ENCODE measurements at regions not wholly inside any gene's neighbourhood (a gene's known extent, or its start where the extent isn't known, plus 50 kb on each side); places are given as distances from the start of the nearest gene placed in this dataset.

DNA sequence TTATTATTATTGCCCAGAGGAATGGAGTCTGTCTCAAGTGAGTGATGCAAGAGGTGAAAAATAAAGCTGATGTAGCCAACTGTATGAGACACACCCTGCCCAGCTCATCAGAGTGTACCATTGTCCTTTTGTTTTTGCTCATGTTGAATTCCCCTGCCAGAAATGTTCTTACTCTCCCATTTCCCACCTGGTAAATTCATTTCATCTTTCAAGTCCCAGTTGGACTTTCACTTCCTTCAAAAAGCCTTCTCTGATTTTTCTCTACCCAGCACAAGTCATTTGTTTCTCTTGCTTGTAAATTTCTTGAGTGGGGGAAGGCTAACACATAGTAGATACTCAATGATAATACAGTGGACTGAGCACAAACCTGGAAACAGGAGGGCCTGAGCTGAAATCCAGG lies 394.5 kb upstream of the ZNF462 start:
- FAIRE-seq: no peak
- Histone ChIP-seq H3K4me3 (no peak overlapping the region), H3K27ac (no peak overlapping the region), H3K9me3 (no peaks in the 10 kb centered on the region), H3K36me3 (no peaks in the 10 kb centered on the region), H3K4me1 (no peaks in the 10 kb centered on the region), H3K27me3 (no peaks in the 10 kb centered on the region)
- TF ChIP-seq, protein P1, sequence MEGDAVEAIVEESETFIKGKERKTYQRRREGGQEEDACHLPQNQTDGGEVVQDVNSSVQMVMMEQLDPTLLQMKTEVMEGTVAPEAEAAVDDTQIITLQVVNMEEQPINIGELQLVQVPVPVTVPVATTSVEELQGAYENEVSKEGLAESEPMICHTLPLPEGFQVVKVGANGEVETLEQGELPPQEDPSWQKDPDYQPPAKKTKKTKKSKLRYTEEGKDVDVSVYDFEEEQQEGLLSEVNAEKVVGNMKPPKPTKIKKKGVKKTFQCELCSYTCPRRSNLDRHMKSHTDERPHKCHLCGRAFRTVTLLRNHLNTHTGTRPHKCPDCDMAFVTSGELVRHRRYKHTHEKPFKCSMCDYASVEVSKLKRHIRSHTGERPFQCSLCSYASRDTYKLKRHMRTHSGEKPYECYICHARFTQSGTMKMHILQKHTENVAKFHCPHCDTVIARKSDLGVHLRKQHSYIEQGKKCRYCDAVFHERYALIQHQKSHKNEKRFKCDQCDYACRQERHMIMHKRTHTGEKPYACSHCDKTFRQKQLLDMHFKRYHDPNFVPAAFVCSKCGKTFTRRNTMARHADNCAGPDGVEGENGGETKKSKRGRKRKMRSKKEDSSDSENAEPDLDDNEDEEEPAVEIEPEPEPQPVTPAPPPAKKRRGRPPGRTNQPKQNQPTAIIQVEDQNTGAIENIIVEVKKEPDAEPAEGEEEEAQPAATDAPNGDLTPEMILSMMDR (IDR thresholded peaks at IDR 0.05): no peak
- no peak for DNase-seq
- ATAC-seq: no peak
- intact Hi-C loops (cut with DNase I): no loop called here

DNA sequence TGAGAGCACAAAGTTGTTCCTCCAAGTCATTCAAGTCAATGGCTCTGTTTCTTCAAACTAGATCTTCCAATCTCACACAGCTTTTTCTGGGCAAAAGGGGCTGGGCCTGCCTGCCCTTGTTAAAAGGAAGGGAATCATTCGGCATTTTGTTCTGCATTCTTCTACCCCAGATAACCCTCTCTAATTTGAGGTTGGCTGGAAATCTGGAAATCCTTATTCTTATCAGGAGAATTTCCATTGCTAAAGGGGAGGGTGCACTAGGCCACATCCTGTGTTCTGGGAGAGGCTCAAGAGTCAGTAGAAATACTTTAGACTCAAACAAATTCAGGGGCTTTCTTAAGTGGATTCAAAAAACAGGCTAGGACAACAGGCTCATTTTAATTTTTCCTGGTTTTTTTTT lies 384.7 kb upstream of the ZNF462 start:
- FAIRE-seq (no peak), DNase-seq (no peak), ATAC-seq (no peak)
- Histone ChIP-seq H3K27ac (no peak overlapping the region), H3K36me3 (no peaks in the 10 kb centered on the region), H3K27me3 (no peaks in the 10 kb centered on the region), H3K4me3 (no peak overlapping the region), H3K9me3 (no peaks in the 10 kb centered on the region), H3K4me1 (no peaks in the 10 kb centered on the region)
- TF ChIP-seq, protein P1 (IDR thresholded peaks at IDR 0.05): no peak
- 41 to 43% methylated on average over 1 of the region's 1 CpG for WGBS, 2 donors
- intact Hi-C loops (cut with DNase I): no loop called here

DNA sequence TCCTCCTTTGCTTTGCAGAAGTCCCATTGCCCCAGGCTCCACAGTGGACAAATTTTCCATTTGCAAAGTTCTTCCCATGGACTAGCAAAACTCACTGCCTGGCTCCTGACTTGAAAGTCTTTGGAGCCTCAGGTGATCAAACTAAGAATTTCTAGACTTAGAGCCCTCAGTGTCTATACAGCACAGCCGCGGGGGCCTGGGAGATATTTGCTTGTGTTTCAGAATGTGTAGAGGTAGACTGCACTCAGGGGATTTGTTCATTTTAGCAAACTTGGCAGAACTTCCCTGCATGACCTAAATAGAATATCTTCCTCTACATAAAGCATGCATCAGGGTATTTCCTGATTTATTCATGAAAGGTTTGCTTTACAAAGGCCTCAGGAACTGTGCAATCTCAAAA lies 384.2 kb upstream of the ZNF462 start:
- H3K27me3 ChIP-seq: no peaks in the 10 kb centered on the region
- intact Hi-C loops (cut with DNase I): no loop called here
- H3K36me3 ChIP-seq: no peaks in the 10 kb centered on the region
- TF ChIP-seq, protein P1 (IDR thresholded peaks at IDR 0.05): no peak
- no peak for ATAC-seq
- H3K4me3 ChIP-seq: no peak overlapping the region
- no peak overlapping the region for H3K27ac ChIP-seq
- H3K4me1 ChIP-seq: no peaks in the 10 kb centered on the region
- 86 to 87% methylated on average over 2 of the region's 2 CpGs for WGBS, 2 donors
- no peaks in the 10 kb centered on the region for H3K9me3 ChIP-seq
- FAIRE-seq: no peak
- DNase-seq: no peak

DNA sequence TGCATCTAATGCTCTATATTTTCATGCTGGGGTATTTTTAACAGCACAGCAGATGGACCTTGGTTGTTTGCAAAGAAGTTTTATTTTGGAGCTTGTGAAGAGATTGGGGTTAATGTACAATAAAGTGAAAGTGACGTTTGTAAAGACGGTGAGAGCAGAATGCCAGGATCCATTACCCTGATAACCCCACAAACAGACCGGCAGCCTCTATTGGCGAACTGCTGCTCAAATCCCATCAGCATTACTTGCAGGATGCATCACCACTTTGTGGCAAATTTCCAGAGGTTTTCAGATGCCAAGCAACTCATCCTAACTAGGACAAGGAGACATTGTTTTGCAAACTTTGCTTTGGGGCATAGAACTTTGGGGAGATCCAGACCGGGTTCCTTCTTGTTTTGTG lies 383.3 kb upstream of the ZNF462 start:
- no peaks in the 10 kb centered on the region for H3K27me3 ChIP-seq
- 37 to 44% methylated on average over 5 of the region's 5 CpGs for WGBS, 2 donors
- H3K27ac ChIP-seq: no peak overlapping the region
- DNase-seq: no peak
- H3K4me1 ChIP-seq: no peaks in the 10 kb centered on the region
- no peak for ATAC-seq
- TF ChIP-seq, protein P1 (IDR thresholded peaks at IDR 0.05): no peak
- intact Hi-C loops (cut with DNase I): no loop called here
- no peaks in the 10 kb centered on the region for H3K9me3 ChIP-seq
- no peaks in the 10 kb centered on the region for H3K36me3 ChIP-seq
- H3K4me3 ChIP-seq: no peak overlapping the region
- FAIRE-seq: no peak

DNA sequence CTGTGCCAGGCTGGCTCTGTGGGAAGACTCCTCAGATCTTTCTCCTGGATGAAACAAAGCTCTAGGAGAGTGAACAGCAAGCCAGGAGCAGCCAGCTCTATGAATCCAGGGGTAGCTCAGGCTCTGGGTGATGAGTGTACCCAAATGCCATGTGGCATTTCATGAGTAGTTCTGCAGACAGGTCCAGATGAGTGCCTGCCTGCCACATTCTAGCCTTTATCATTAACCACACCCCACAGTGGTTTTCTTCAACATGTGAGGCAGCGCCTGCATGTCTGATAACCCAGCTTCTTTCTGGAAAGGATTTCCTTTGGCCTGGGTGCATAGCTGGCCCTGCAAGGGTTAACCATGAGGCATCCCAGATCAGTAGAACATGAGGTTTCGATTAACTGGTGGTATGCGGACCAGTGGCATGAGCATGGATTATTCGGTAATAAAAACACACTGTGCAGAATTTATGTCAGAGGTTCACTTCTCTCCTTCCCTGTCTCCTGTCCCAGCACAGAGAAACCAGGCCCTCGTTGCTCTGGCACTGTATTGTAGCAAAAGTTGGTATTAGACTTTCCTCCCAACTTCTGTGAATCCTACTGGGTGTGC lies 381.9 kb upstream of the ZNF462 start:
- H3K9me3 ChIP-seq: no peaks in the 10 kb centered on the region
- intact Hi-C loops (cut with DNase I): no loop called here
- ATAC-seq (no peak), FAIRE-seq (no peak), DNase-seq (no peak)
- H3K27ac ChIP-seq: no peak overlapping the region
- H3K36me3 ChIP-seq: no peaks in the 10 kb centered on the region
- no peak overlapping the region for H3K4me3 ChIP-seq
- H3K4me1 ChIP-seq: no peaks in the 10 kb centered on the region
- TF ChIP-seq, protein P1 (IDR thresholded peaks at IDR 0.05): no peak
- no peaks in the 10 kb centered on the region for H3K27me3 ChIP-seq
- 46 to 55% methylated on average over 5 of the region's 5 CpGs for WGBS, 2 donors
